ENCODE measurements at regions not wholly inside any gene's neighbourhood (a gene's known extent, or its start where the extent isn't known, plus 50 kb on each side); places are given as distances from the start of the nearest gene placed in this dataset.

GRCh38 chr3:27561576-27561975 lies 77.4 kb upstream of the SLC4A7 start:
- H4K8ac ChIP-seq (ENCODE audit: extremely low read depth, insufficient read depth, low read length), result no peak overlapping the region
- H3K23ac ChIP-seq (ENCODE audit: insufficient read length), result no peak overlapping the region
- no peaks in the 10 kb centered on the region for H3K23me2 ChIP-seq (ENCODE audit: low read depth, low read length)
- no peak overlapping the region for H2AK5ac ChIP-seq (ENCODE audit: low read depth, low read length)
- FAIRE-seq, result no peak
- H3K18ac ChIP-seq (ENCODE audit: extremely low read depth, low read length), result no peak overlapping the region
- H2BK20ac ChIP-seq (ENCODE audit: low read length), result no peak overlapping the region
- peaks cover 0 to 3% (median under 1%) of the 10 kb centered on the region in 4 experiments; a peak in 2 of 7 replicates for H3K4me1 ChIP-seq (replicated peaks in 1 of 4; ENCODE audit: control insufficient read depth in 3 of 4, insufficient read depth in 4 of 4, low read length in 3 of 4)
- H3K9ac ChIP-seq (replicated peaks in 1 of 4; ENCODE audit: extremely low read depth in 1 of 4, low read depth in 3 of 4, low read length in 3 of 4), result no peak overlapping the region
- no peak overlapping the region for H2BK120ac ChIP-seq (replicated peaks; ENCODE audit: low read depth, low read length)
- H3K79me1 ChIP-seq (ENCODE audit: low read depth, low read length), result no peaks in the 10 kb centered on the region; the same call in 1 of the 2 replicates
- H3K36me3 ChIP-seq (ENCODE audit: control insufficient read depth in 2 of 4, insufficient read depth in 4 of 4, low read length in 3 of 4), result no peaks in the 10 kb centered on the region
- H3K56ac ChIP-seq (replicated peaks; ENCODE audit: insufficient read length, low read depth, low read length), result no peak overlapping the region
- H2AFZ ChIP-seq (ENCODE audit: low read length), result no peak overlapping the region
- H4K5ac ChIP-seq (ENCODE audit: insufficient read length, low read depth, low read length), result no peak overlapping the region
- H2BK5ac ChIP-seq (ENCODE audit: low read depth, low read length), result no peak overlapping the region
- H3K4me3 ChIP-seq (ENCODE audit: extremely low read depth in 1 of 4, insufficient read depth in 2 of 4, low read depth in 3 of 4, low read length in 4 of 4), result no peak overlapping the region
- H3K4ac ChIP-seq (replicated peaks; ENCODE audit: insufficient read length, low read depth, low read length), result no peak overlapping the region
- H2BK15ac ChIP-seq (ENCODE audit: low read length), result no peak overlapping the region
- no peaks in the 10 kb centered on the region for H3K9me3 ChIP-seq (ENCODE audit: insufficient read depth in 2 of 2, low read depth in 1 of 2, low read length in 1 of 2)
- H3K27ac ChIP-seq (ENCODE audit: low read depth, low read length), result no peak overlapping the region
- no peak overlapping the region for H4K91ac ChIP-seq (replicated peaks; ENCODE audit: insufficient read length, low read length)
- H3K4me2 ChIP-seq (ENCODE audit: insufficient read depth in 1 of 2, low read depth in 2 of 2, low read length in 2 of 2), result no peak overlapping the region
- H3K79me2 ChIP-seq (ENCODE audit: control insufficient read depth in 1 of 2, insufficient read depth in 2 of 2, low read length in 2 of 2), result no peaks in the 10 kb centered on the region
- 98% methylated on average over 3 of the region's 3 CpGs; no CpG with 5 or more reads in 1 of the 2 experiments for WGBS, 2 experiments (ENCODE audit: extremely low coverage in 1 of 2, insufficient coverage in 1 of 2, insufficient read length in 1 of 2, insufficient replicate concordance in 2 of 2, low coverage in 1 of 2, low lambda C conversion rate in 2 of 2, missing lambda C conversion rate in 1 of 2)
- POLR2A ChIA-PET (ENCODE audit: partially characterized antibody), result no interaction called here
- no peak overlapping the region for H3K14ac ChIP-seq (ENCODE audit: insufficient read length)
- DNase-seq (ENCODE audit: low read depth in 1 of 2, low spot score in 2 of 2), result no peak
- H4K20me1 ChIP-seq (replicated peaks in 1 of 2; ENCODE audit: control insufficient read depth in 1 of 2, insufficient read depth in 2 of 2, low read length in 2 of 2), result no peaks in the 10 kb centered on the region
- CTCF ChIA-PET (ENCODE audit: partially characterized antibody), result no interaction called here
- no peaks in the 10 kb centered on the region for H3K27me3 ChIP-seq (replicated peaks in 1 of 4; ENCODE audit: control insufficient read depth in 3 of 4, extremely low read depth in 1 of 4, insufficient read depth in 3 of 4, low read length in 3 of 4)
- H2BK12ac ChIP-seq (ENCODE audit: low read depth, low read length), result 0 out of 2 replicates have a peak overlapping the region, but pooled peaks have one; percentile 10
- no peak for TF ChIP-seq TAF7 (optimal IDR thresholded peaks at IDR 0.05; ENCODE audit: borderline replicate concordance, low read depth, low read length)
- TF ChIP-seq CBX5 (IDR thresholded peaks at IDR 0.05; ENCODE audit: low read depth, low read length), result no peak
- no peak for TF ChIP-seq POU5F1 (IDR thresholded peaks at IDR 0.05; ENCODE audit: low read depth, low read length)
- TF ChIP-seq CREB1 (IDR thresholded peaks at IDR 0.05), result no peak
- TF ChIP-seq SIX5 (IDR thresholded peaks at IDR 0.05; ENCODE audit: low read depth, low read length), result no peak
- no peak for TF ChIP-seq USF2 (IDR thresholded peaks at IDR 0.05; ENCODE audit: low read length)
- TF ChIP-seq, protein P1, sequence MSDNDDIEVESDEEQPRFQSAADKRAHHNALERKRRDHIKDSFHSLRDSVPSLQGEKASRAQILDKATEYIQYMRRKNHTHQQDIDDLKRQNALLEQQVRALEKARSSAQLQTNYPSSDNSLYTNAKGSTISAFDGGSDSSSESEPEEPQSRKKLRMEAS (IDR thresholded peaks at IDR 0.05), result no peak
- TF ChIP-seq RXRA (IDR thresholded peaks at IDR 0.05; ENCODE audit: insufficient read depth, low read depth, low read length), result no peak
- TF ChIP-seq, protein P2, sequence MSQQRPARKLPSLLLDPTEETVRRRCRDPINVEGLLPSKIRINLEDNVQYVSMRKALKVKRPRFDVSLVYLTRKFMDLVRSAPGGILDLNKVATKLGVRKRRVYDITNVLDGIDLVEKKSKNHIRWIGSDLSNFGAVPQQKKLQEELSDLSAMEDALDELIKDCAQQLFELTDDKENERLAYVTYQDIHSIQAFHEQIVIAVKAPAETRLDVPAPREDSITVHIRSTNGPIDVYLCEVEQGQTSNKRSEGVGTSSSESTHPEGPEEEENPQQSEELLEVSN (IDR thresholded peaks at IDR 0.05), result no peak
- TF ChIP-seq, protein P3, sequence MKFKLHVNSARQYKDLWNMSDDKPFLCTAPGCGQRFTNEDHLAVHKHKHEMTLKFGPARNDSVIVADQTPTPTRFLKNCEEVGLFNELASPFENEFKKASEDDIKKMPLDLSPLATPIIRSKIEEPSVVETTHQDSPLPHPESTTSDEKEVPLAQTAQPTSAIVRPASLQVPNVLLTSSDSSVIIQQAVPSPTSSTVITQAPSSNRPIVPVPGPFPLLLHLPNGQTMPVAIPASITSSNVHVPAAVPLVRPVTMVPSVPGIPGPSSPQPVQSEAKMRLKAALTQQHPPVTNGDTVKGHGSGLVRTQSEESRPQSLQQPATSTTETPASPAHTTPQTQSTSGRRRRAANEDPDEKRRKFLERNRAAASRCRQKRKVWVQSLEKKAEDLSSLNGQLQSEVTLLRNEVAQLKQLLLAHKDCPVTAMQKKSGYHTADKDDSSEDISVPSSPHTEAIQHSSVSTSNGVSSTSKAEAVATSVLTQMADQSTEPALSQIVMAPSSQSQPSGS (IDR thresholded peaks at IDR 0.05; ENCODE audit: low read length), result no peak
- no peak for TF ChIP-seq EP300 (IDR thresholded peaks at IDR 0.05; ENCODE audit: borderline replicate concordance in 1 of 2, low read depth in 2 of 2, low read length in 2 of 2)

All from H1 (cell line).